ENCODE measurements at regions not wholly inside any gene's neighbourhood (a gene's known extent, or its start where the extent isn't known, plus 50 kb on each side); places are given as distances from the start of the nearest gene placed in this dataset.
"Not testable (repeated sequence)": the region's sequence is repeated elsewhere in the genome, so short reads cannot be mapped to it uniquely, and the experiment has no call there.

DNA sequence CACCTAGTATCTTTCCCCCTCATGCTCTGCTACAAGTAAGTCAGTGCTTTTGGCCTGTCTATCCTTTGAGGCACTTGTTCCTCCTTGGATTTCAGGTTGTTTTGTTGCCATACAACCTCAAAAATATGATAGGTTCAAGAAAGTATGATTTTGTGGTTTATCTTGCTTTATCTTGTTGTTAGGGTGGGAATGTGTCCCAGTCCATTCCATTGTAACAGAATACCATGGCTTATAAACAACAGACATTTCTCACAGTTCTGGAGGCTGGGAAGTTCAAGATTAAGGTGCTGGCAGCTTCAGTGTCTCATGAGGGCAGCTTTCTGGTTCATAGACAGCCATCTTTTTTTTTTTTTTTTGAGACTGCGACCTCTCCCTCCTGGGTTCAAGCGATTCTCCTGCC, 72.1 kb downstream of the TMEM270 start:
- ChIA-PET CTCF (no interaction called here), POLR2A (interaction anchor here (0.7 kb wide), 1 partner anchor 11 kb away, joined by 6 read pairs; no protein-coding TSS in a partner anchor)
- no peak for DNase-seq (ENCODE audit: low spot score)
- no peaks in the 10 kb centered on the region for H3K27me3 Mint-ChIP-seq (ENCODE audit: low read depth)
- no peak overlapping the region for H3K27ac Mint-ChIP-seq
- no peaks in the 10 kb centered on the region for H3K36me3 Mint-ChIP-seq
- H3K9me3 Mint-ChIP-seq = peaks cover 3% of the 10 kb centered on the region; the same call in 1 of the 2 replicates
- H3K4me1 Mint-ChIP-seq = no peaks in the 10 kb centered on the region
- no peak overlapping the region for H3K4me3 Mint-ChIP-seq
- ATAC-seq = no peak
- TF ChIP-seq NR2C2 (CRISPR knock-in tag; IDR thresholded peaks at IDR 0.05) (no peak), ATF1 (CRISPR knock-in tag; IDR thresholded peaks at IDR 0.05) (no peak), GABPB1 (CRISPR knock-in tag; IDR thresholded peaks at IDR 0.05) (no peak), TEAD4 (CRISPR knock-in tag; IDR thresholded peaks at IDR 0.05) (no peak), ZNF423 (CRISPR knock-in tag; IDR thresholded peaks at IDR 0.05) (no peak), ESRRA (CRISPR knock-in tag; IDR thresholded peaks at IDR 0.05; ENCODE audit: borderline replicate concordance) (no peak), CREB1 (CRISPR knock-in tag; IDR thresholded peaks at IDR 0.05) (no peak), RORB (CRISPR knock-in tag; IDR thresholded peaks at IDR 0.05) (no peak), TEAD1 (CRISPR knock-in tag; IDR thresholded peaks at IDR 0.05) (no peak), FOXK1 (CRISPR knock-in tag; IDR thresholded peaks at IDR 0.05) (no peak), CREM (CRISPR knock-in tag; IDR thresholded peaks at IDR 0.05) (no peak)
- TF ChIP-seq, protein P1, sequence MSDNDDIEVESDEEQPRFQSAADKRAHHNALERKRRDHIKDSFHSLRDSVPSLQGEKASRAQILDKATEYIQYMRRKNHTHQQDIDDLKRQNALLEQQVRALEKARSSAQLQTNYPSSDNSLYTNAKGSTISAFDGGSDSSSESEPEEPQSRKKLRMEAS (CRISPR knock-in tag; IDR thresholded peaks at IDR 0.05) = no peak
- TF ChIP-seq, protein P2, sequence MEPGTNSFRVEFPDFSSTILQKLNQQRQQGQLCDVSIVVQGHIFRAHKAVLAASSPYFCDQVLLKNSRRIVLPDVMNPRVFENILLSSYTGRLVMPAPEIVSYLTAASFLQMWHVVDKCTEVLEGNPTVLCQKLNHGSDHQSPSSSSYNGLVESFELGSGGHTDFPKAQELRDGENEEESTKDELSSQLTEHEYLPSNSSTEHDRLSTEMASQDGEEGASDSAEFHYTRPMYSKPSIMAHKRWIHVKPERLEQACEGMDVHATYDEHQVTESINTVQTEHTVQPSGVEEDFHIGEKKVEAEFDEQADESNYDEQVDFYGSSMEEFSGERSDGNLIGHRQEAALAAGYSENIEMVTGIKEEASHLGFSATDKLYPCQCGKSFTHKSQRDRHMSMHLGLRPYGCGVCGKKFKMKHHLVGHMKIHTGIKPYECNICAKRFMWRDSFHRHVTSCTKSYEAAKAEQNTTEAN (CRISPR knock-in tag; IDR thresholded peaks at IDR 0.05) = no peak

DNA sequence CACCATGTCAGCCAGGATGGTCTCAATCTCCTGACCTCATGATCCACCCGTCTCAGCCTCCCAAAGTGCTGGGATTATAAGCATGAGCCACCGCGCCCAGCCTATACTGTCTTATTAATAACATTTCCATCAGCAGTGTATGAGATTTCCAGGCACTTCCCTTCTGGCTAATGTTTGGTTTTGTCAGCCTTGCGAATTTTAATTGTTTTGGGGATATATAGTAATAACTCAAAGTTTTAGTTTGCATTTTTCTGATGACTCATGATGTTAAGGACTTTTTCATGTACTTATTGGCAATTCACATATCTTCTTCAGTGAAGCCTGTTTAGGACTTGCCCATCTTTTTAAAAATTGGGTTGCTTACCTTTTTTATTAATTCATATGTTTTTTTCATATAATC, 76.0 kb downstream of the TMEM270 start:
- ATAC-seq = no peak
- ChIA-PET POLR2A (interaction anchor here (0.7 kb wide), 1 partner anchor 10 kb away, joined by 3 read pairs; no protein-coding TSS in a partner anchor), CTCF (no interaction called here)
- no peak for DNase-seq (ENCODE audit: low spot score)
- TF ChIP-seq, protein P3, sequence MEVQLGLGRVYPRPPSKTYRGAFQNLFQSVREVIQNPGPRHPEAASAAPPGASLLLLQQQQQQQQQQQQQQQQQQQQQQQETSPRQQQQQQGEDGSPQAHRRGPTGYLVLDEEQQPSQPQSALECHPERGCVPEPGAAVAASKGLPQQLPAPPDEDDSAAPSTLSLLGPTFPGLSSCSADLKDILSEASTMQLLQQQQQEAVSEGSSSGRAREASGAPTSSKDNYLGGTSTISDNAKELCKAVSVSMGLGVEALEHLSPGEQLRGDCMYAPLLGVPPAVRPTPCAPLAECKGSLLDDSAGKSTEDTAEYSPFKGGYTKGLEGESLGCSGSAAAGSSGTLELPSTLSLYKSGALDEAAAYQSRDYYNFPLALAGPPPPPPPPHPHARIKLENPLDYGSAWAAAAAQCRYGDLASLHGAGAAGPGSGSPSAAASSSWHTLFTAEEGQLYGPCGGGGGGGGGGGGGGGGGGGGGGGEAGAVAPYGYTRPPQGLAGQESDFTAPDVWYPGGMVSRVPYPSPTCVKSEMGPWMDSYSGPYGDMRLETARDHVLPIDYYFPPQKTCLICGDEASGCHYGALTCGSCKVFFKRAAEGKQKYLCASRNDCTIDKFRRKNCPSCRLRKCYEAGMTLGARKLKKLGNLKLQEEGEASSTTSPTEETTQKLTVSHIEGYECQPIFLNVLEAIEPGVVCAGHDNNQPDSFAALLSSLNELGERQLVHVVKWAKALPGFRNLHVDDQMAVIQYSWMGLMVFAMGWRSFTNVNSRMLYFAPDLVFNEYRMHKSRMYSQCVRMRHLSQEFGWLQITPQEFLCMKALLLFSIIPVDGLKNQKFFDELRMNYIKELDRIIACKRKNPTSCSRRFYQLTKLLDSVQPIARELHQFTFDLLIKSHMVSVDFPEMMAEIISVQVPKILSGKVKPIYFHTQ (CRISPR knock-in tag; IDR thresholded peaks at IDR 0.05) = no peak
- TF ChIP-seq NR2C2 (CRISPR knock-in tag; IDR thresholded peaks at IDR 0.05) (no peak), ELF4 (CRISPR knock-in tag; IDR thresholded peaks at IDR 0.05; ENCODE audit: low read depth) (no peak), TP53 (CRISPR knock-in tag; IDR thresholded peaks at IDR 0.05) (no peak), ZBTB21 (CRISPR knock-in tag; IDR thresholded peaks at IDR 0.05; ENCODE audit: borderline replicate concordance) (no peak), ATF1 (CRISPR knock-in tag; IDR thresholded peaks at IDR 0.05) (no peak), OVOL2 (CRISPR knock-in tag; IDR thresholded peaks at IDR 0.05; ENCODE audit: borderline replicate concordance) (no peak)
- Mint-ChIP-seq H3K27me3 (ENCODE audit: low read depth) (peaks cover 5% of the 10 kb centered on the region), H3K36me3 (peaks cover 8% of the 10 kb centered on the region), H3K27ac (no peak overlapping the region), H3K4me3 (no peak overlapping the region), H3K4me1 (no peaks in the 10 kb centered on the region), H3K9me3 (peaks cover 20% of the 10 kb centered on the region)

- H3K27ac Mint-ChIP-seq; CTCF ChIA-PET; H3K4me1 Mint-ChIP-seq; H3K36me3 Mint-ChIP-seq; H3K4me3 Mint-ChIP-seq; H3K27me3 Mint-ChIP-seq (ENCODE audit: low read depth); DNase-seq (ENCODE audit: low spot score); ATAC-seq: not testable (repeated sequence)
- peaks cover 20% of the 10 kb centered on the region for H3K9me3 Mint-ChIP-seq
- POLR2A ChIA-PET = interaction anchor here (0.7 kb wide), 1 partner anchor 10 kb away, joined by 3 read pairs; no protein-coding TSS in a partner anchor
Observed at GRCh38 chr7:73937650-73938049, 76.7 kb downstream of the TMEM270 start.
